ENCODE measurements at regions not wholly inside any gene's neighbourhood (a gene's known extent, or its start where the extent isn't known, plus 50 kb on each side); places are given as distances from the start of the nearest gene placed in this dataset.

DNA sequence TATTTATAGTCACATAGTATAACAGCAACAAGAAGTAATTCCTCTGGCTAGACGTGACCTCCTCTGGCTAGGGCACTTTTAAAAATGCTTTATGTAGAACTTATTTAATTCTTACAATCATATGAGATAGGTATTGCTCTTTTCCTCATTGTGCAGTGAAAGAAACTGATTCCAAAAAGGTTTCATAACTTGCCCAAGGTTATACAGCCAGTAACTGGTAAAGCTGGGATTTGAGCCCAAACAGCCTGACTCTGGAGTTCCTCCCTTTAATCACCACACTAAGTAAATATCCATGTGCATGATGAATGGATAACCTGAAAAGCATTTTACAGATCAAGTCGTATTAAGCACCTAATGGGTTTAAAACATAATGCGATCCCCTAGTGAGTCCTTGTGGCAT, 214.6 kb downstream of the PRL start:
- H3K36me3 Mint-ChIP-seq (ENCODE audit: low read depth) = no peaks in the 10 kb centered on the region
- ATAC-seq (ENCODE audit: low read depth) = no peak
- H3K27me3 Mint-ChIP-seq = no peaks in the 10 kb centered on the region
- CTCF ChIA-PET = no interaction called here
- POLR2A ChIA-PET = no interaction called here
- no peaks in the 10 kb centered on the region for H3K4me1 Mint-ChIP-seq
- TF ChIP-seq, protein P1, sequence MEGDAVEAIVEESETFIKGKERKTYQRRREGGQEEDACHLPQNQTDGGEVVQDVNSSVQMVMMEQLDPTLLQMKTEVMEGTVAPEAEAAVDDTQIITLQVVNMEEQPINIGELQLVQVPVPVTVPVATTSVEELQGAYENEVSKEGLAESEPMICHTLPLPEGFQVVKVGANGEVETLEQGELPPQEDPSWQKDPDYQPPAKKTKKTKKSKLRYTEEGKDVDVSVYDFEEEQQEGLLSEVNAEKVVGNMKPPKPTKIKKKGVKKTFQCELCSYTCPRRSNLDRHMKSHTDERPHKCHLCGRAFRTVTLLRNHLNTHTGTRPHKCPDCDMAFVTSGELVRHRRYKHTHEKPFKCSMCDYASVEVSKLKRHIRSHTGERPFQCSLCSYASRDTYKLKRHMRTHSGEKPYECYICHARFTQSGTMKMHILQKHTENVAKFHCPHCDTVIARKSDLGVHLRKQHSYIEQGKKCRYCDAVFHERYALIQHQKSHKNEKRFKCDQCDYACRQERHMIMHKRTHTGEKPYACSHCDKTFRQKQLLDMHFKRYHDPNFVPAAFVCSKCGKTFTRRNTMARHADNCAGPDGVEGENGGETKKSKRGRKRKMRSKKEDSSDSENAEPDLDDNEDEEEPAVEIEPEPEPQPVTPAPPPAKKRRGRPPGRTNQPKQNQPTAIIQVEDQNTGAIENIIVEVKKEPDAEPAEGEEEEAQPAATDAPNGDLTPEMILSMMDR (IDR thresholded peaks at IDR 0.05) = no peak
- H3K4me3 Mint-ChIP-seq = no peak overlapping the region
- H3K27ac Mint-ChIP-seq = no peak overlapping the region
- DNase-seq = no peak
- H3K9me3 Mint-ChIP-seq = peaks cover 3% of the 10 kb centered on the region
- intact Hi-C loops (cut with micrococcal nuclease) = no loop called here

DNA sequence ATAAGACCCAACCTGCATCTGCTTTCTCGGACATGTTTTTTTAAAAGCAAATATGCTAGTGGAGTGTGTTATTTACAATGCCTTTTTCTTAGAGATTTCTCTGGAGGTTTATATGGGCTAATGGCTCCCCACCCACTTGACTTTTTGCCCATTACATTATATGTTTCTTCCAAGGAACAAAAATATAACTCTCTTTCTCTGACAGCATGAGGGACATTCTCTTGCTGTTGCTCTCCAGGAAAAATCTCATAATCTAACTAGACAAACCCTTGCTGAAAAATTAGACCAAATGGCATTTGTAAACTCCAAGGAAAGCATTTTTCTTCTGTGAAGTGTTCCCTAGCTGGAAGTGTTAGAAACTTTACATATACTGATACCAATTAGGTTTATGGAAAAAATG, 213.7 kb downstream of the PRL start:
- Mint-ChIP-seq H3K27me3 (no peaks in the 10 kb centered on the region), H3K4me1 (no peaks in the 10 kb centered on the region), H3K9me3 (peaks cover 3% of the 10 kb centered on the region), H3K27ac (no peak overlapping the region), H3K4me3 (no peak overlapping the region), H3K36me3 (ENCODE audit: low read depth) (no peaks in the 10 kb centered on the region)
- intact Hi-C loops (cut with micrococcal nuclease) = no loop called here
- ChIA-PET CTCF (no interaction called here), POLR2A (no interaction called here)
- DNase-seq (no peak), ATAC-seq (ENCODE audit: low read depth) (no peak)
- TF ChIP-seq, protein P1 (IDR thresholded peaks at IDR 0.05) = no peak

DNA sequence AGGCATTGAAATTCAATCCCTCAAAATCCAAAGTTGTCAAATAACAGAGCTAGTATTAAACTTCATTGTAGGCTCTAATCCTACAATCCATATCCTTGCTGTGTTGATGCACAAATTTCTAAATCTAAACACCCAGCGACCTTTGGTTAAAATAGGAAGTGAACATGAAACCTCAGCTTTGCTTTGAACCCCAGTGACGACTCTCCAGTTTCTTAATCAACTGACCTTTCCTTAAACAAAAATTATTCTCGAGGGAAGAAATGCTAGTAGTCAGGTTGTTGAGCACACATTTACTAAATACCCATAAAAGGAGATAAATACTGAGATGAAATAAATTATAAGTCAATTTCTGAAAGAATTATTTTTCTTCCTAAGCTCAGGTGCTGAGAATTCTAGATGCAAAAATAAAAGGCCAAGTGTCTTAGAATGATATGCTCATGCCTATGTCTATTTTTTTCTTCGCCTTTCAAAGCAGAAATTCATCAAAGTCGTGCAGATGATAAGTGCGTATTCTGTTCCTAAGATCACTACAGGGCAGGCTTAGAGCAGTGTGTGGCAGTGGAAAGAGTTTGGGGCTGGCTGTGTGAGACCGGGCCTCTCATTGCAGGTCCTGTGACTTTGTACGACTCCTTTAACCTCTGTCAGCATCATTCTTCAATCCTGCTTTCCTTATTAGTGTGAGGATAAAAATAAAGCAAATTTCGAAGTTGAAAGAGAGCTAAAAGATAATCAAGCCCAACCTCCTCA, 208.7 kb downstream of the PRL start:
- no peak for DNase-seq
- ATAC-seq (ENCODE audit: low read depth) = no peak
- TF ChIP-seq, protein P1 (IDR thresholded peaks at IDR 0.05) = no peak
- no peaks in the 10 kb centered on the region for H3K36me3 Mint-ChIP-seq (ENCODE audit: low read depth)
- H3K4me1 Mint-ChIP-seq = no peaks in the 10 kb centered on the region
- POLR2A ChIA-PET = no interaction called here
- intact Hi-C loops (cut with micrococcal nuclease) = no loop called here
- H3K9me3 Mint-ChIP-seq = peaks cover 3% of the 10 kb centered on the region
- no peak overlapping the region for H3K27ac Mint-ChIP-seq
- no peak overlapping the region for H3K4me3 Mint-ChIP-seq
- CTCF ChIA-PET = no interaction called here
- no peaks in the 10 kb centered on the region for H3K27me3 Mint-ChIP-seq

DNA sequence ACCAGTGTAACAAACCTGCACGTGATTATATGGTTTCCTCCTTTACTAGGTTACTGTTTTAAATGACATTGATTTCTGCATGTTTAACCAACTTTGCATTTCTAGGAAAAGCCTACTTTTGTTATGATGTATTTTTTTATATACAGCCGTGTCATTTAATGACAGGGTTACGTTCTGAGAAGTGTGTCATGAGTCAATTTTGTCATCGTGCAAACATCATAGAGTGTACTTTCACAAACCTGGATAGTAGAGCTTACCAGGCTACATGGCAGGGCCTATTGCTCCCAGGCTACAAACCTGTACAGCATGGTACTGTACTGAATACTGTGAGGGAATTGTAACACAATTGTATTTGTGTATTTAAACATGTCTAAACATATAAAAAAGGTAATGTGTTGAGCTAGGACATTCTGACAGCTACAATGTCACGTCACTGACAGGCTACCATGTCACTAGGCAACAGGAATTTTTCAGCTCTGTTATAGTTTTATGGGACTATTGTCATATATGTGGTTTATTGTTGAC, 205.3 kb downstream of the PRL start:
- DNase-seq (no peak), ATAC-seq (ENCODE audit: low read depth) (no peak)
- Mint-ChIP-seq H3K9me3 (no peaks in the 10 kb centered on the region), H3K27me3 (no peaks in the 10 kb centered on the region), H3K36me3 (ENCODE audit: low read depth) (no peaks in the 10 kb centered on the region), H3K4me1 (no peaks in the 10 kb centered on the region), H3K4me3 (no peak overlapping the region), H3K27ac (no peak overlapping the region)
- ChIA-PET POLR2A (no interaction called here), CTCF (no interaction called here)
- intact Hi-C loops (cut with micrococcal nuclease) = no loop called here
- TF ChIP-seq, protein P1 (IDR thresholded peaks at IDR 0.05) = no peak

DNA sequence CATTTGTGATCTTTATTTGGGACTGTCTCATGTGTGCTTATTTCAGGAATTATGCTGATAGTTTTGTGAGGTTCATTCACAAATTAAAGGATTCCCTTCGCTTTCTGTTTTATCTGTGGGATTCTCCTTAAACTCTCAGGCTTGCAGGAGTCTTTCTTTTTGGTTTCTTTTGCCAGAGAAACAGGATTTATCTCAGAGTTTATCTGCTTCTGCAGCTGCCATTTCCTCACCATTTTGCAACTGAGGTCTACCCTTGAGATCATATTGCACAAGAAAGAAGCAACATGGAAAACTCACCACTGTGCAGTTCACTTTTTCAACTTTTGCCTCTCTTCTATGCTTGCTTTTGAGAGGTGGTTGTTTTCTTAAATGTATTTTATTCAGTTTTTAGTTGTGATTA, 201.0 kb downstream of the PRL start:
- ChIA-PET POLR2A (no interaction called here), CTCF (no interaction called here)
- no peaks in the 10 kb centered on the region for H3K9me3 Mint-ChIP-seq
- ATAC-seq (ENCODE audit: low read depth) (no peak), DNase-seq (no peak)
- no peaks in the 10 kb centered on the region for H3K27me3 Mint-ChIP-seq
- H3K4me1 Mint-ChIP-seq = no peaks in the 10 kb centered on the region
- no peak overlapping the region for H3K4me3 Mint-ChIP-seq
- H3K27ac Mint-ChIP-seq = no peak overlapping the region
- H3K36me3 Mint-ChIP-seq (ENCODE audit: low read depth) = no peaks in the 10 kb centered on the region
- intact Hi-C loops (cut with micrococcal nuclease) = no loop called here
- TF ChIP-seq, protein P1 (IDR thresholded peaks at IDR 0.05) = no peak

All from activated B cell treated with CpG ODN at 0.5 μM for 24 hours (primary cell).